ENCODE measurements at regions not wholly inside any gene's neighbourhood (a gene's known extent, or its start where the extent isn't known, plus 50 kb on each side); places are given as distances from the start of the nearest gene placed in this dataset.
"Not testable (repeated sequence)": the region's sequence is repeated elsewhere in the genome, so short reads cannot be mapped to it uniquely, and the experiment has no call there.

DNA sequence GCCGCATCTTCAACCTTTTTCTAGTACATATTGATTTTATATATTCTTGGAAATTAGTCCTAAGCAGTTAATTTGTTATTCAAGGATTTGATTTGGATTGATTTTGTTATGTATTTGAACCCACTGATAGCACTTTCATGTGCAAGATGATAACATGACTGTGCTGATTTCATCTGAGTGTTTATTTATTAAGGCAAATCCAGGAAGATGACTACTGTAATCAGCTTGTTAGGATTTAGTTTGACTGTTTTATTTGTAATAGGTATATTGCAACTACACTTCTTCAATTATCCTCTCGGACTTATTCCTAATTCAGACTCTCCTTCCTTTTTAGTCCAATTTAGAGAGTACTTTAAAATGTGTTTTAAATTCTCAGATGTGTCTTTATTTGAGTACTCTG, 75.1 kb upstream of the PRKG1 start:
- DNase-seq (ENCODE audit: low spot score), result no peak

DNA sequence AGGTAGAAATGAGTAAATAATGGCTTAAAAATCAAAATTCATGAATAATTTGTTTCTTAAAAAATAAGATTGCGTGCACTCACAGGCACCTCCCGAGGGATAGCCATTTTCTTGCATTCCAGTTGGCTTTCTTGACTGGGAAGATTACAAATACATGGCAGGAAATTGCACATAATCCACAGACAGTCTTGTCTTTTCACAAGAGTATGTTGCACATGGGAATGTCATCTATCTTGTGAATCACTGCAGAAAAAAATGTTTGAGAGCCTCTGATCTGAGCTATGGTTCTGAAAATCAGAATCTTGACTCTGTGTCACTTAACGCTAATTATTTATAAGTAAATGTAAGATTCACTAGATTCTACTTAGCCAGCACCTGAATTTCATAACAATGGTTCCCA, 74.1 kb upstream of the PRKG1 start:
- no peak for DNase-seq (ENCODE audit: low spot score)

DNA sequence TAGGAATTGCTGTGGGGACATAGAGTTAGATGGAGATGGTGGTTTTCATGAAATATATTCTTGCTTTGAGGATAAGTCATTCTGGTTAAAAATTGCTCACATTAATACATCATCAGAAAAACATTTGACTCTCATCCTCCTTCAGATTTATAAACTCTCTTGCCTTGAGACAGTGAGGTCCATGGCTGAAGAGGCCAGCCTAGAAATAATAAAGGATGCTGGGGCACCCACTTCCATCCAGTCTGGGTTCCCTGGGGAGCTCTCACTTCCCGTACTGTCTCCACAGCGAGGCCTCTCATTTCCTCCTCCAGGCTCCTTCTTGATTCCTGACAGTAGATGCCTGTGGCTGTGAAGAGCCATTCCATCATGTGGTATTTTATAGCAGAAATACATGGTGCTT, 73.3 kb upstream of the PRKG1 start:
- no peak for DNase-seq (ENCODE audit: low spot score)

DNA sequence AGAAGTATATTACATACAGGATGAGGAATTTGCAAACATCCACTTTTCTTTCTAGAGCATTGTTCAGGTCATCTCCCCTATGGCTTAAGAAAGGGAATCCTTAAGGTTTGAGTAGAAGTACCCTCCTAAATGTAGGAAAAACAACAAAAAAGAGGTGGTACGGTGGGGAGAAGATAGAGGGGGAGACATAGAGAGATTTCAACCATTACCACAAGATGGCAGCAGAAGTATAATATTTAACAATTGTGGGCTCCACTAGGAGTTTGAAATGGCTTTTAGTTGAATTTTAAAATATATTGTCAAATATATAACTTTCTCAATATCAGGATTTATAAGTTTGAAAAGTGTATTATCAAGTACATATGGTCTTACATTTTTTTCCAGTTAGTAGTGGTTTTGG, 72.7 kb upstream of the PRKG1 start:
- peak; percentile 44 for DNase-seq (ENCODE audit: low spot score)

DNA sequence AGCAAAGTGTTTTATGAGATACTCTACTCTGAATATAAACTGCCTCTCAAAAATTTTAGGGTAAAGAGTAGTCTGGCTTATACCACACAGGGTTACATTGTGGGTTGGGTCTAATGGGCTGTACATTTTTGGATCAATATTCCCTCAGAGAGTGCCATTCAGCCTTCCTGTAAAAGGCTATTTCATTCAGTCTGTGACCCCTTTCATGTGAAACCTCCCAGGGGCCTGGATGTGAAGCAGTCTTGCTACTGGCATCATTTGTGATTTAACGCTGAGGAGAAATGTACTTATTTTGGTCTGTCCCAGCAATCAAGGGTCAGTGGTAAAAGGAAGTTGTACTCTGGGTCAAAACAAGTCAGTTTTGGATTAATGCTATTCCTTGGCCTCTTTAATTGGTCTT, 71.8 kb upstream of the PRKG1 start:
- no peak for DNase-seq (ENCODE audit: low spot score)

DNA sequence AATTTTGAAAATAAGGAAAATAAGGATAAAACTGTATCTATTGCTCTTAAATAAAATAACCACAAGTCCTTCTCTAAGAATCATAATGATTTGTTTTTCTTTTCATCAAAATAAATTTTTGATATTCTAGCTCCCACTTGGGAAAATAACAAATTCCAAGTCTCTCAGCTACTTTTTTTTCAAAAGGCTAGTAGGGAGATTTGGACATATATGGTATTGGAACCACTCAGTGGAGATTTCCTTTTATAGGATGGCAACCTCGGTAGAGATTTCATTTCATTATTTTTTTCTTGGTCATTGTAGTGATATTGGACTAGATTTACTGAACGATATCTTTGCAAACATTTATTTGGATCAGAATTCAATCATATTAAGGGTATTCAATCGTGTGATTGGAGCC, 69.5 kb upstream of the PRKG1 start:
- DNase-seq (ENCODE audit: low spot score), result no peak

DNA sequence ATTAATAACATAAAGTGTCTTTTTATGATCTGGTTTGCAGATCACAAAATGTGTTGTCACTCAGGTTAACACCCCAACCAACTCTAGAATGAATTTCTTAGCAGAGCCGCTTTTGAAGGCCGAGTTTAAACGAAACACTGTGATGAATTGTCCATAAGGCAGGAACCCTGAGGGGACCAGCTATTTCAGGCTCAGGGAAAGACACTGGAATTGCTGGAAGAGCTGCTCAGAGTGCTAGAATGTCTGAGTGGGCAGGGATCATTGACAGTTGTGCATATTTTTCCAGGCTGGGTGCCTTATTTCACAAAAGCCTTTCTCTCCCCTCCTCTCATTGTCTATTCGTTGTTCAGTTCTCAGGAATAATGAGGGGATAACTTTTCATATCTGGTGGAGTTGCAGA, 68.7 kb upstream of the PRKG1 start:
- no peak for DNase-seq (ENCODE audit: low spot score)

DNA sequence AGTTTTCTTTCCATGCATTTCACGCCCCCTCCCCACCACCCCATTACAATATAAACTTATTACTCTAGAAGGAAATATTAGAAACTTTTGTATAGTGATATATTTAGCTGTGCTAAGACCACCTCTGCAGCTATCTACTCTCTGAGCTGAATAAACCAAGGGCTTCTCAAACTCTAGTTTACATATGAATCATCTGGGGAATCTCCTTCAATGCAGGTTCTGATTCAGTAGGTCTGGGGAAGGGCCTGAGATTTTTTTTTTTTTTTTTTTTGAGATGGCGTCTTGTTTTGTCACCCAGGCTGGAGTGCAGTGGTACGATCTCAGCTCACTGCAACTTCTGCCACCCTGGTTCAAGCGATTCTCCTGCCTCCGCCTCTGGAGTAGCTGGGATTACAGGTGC, 67.6 kb upstream of the PRKG1 start:
- DNase-seq (ENCODE audit: low spot score), result no peak

DNA sequence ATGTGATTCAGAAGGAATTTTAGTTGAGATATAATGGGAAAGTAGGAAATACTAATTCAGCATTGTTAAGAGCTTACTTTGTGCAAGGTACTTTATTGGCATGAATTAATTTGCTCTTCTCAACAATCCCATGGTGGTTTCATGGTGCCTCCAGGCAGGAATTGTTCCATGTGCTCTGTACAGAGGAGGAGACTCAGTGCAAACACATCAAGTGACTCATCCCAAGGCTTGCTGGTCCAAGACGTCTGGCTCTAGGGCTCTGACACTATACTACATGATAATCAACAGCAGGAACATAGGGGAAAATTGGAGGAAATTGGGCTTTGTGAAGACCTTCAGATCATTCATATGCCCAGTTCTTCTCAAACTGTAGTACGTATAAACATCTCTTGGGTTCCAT, 66.5 kb upstream of the PRKG1 start:
- no peak for DNase-seq (ENCODE audit: low spot score)

DNA sequence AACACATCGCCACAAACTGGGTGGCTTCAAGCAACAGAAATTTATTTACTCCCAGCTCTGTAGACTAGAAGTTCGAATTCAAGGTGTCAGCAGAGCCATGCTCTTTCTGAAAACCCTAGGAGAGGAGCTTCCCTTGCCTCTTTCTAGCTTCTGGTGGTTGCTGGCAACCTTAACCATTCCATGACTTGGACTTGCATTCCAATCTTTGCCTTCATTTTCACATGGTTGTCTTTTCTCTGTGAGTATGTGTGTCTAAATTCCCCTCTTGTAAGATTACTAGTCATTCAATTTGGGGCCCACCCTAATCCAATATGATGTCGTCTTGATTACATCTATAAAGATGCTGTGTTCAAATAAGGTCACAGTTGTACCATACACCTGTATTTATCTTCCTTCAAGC, 65.9 kb upstream of the PRKG1 start:
- DNase-seq (ENCODE audit: low spot score), result no peak

DNA sequence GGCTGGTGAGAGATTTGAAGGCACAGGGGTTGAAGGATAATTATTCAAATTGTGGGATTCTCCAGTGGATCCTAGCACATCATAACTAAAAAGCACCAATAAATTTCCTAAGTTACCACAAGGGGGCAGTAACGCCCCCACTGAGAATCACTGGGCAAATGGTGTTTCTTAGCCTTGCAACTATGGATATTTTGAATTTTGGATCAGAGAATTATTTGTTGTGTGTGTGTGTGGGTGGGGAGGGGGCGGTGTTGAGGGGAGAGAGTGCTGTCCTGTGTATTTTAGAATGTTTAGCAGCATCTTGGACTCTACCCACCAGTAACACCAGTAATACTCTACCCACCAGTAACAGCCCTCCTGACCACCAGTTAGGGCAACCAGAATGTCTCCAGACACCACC, 63.3 kb upstream of the PRKG1 start:
- peak; percentile 59 for DNase-seq (ENCODE audit: low spot score)

DNA sequence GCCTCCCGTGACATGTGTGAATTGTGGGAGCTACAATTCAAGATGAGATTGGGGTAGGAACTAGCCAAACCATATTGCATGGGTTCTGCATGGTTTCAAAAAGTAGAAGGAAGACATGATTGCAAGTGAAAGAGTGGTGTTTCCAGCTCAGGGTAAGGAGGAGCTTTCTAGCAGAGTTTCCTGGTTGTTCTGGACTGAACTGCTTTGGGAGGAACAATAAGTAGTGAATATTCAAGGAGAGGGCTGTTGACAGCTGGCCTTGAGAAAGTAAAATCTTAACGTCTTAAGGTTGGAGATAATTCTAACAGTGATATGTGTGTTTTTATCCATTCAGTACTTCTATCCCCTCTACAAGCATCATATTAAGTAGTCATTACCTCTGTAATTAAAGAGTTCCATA, 62.2 kb upstream of the PRKG1 start:
- no peak for DNase-seq (ENCODE audit: low spot score)

DNA sequence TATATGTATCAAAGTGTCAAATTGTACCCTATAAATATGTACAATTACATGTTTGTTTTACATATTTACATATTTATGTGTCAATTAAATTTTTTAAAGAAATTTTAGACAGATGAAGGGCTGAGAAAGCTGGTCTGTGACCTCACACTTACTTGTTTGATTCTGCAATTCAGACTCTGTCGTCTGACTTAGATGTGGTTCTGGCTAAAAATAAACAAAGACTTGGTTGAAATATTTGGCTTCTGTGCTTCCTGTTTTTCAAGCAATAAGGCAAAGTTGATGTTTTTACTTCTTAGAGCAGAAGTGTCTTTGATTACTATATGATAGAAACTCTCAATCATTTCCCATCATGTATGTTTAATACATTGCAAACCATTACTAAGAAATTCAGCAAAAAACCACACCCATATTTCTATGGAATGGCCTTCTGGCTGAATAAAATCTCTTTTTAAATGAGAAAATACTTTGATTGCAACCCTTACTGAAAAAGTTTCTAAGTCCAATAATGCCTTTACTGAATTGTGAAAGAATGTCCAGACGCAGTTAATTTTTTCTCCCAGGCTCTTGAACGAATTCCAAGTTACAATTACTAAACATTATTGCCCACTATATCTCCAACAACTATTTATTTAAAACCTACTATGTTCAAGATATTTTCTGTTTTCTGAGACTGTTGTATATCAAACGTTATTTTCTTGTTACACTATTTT, 59.5 kb upstream of the PRKG1 start:
- peak; percentile 11 for DNase-seq (ENCODE audit: low spot score)

DNA sequence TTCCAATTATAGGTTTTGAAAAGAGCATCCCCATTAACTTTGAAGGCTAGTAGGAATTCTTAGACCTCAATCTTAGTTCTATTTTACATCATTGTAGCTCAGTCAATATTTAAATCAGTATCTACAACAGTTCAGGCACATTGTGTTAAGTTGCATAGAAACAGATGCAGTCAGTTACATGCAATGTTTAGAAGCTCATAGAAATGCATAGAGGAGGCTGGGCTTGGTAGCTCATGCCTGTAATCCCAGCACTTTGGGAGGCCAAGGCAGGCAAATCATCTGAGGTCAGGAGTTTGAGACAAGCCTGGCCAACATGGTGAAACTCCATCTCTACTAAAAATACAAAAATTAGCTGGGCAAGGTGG, 58.9 kb upstream of the PRKG1 start:
- not testable (repeated sequence) for DNase-seq (ENCODE audit: low spot score)

DNA sequence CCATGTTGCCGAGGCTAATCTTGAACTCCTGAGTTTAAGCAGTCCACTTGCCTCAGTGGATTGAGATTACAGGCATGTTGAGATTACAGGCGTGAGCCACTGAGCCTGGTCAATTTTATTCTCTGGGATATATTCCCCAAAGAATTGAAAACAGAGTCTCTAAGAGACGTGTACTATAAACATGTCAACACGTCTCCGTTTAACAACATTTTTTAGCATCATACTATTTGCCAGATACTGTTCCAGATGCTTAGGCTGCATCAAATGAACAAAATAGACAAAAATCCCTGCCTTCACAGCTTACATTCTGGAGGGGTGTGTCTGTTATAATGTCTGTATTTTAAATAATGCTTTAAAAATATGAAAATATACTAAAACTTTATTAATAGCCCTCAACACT, 54.1 kb upstream of the PRKG1 start:
- DNase-seq (ENCODE audit: low spot score), result no peak

DNA sequence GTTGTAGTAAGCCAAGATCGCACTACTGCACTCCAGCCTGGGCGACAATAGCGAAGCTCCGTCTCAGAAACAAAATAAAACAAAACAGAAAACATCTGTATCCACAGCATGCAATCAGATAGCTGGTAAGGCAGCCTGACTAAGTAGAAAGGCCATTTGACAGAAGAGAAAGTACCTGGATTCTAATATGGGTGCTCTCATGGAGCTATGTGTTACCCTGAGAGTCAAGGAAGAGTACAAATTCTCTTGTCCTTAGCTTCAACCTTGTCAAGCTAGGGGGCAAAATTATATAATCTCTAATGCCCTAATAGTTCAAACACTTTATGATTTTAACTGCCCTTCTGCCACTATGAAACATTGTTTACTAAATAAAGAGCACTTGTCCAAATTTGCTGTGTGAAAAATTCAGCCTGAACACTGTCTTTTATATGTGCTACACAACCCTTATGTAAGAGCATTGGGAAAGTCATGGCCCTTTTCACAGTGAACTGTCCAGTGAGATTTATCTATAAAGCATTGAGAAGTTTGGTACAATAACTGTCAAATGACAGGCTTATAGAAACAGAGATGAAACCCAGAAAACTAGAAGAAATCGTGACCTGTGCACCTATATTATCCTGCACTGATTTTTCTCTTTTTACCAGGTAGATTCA, 51.2 kb upstream of the PRKG1 start:
- DNase-seq (ENCODE audit: low spot score), result no peak

DNA sequence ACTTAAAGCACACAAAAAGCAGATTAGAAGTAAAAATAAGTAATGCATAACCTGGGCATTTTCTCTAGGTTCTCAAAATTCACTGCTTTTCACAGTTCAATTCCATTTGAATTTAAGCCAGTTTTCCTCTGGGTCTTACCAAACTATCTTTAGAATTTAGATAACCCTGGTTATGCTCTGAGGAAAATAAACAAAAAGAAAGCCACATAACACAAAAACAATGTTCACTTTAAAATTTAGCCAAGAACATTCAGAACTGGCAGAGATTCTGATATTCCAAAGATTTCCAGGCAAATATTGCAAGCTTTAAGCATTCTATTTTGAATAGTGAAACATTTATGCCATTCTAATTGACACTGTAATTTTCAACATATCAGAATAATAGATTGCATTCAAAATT, 50.7 kb upstream of the PRKG1 start:
- DNase-seq (ENCODE audit: low spot score), result no peak

Measured in NAMALWA (cell line).